A549 (cell line): ENCODE measurements at regions not wholly inside any gene's neighbourhood (a gene's known extent, or its start where the extent isn't known, plus 50 kb on each side); places are given as distances from the start of the nearest gene placed in this dataset.

Experiments
- ATAC-seq, 2 experiments: fragments of 200-7000 bp in 1 of 2; fragments of >200 bp in 1 of 2; cut with Nextera tagmentation in 1 of 2; cut with Tn5 transposase in 1 of 2; 3 replicates each; pipeline versions ENCODE4 v1.8.0 to v1.9.1; 2018 to 2020; ENCODE audit warnings: mild to moderate bottlenecking in 1 of 2, moderate library complexity in 1 of 2
- CTCF ChIA-PET: fragments of 300-600 bp; sonication (Branson Sonifier 250); formaldehyde crosslinking; extraction: SDS; loops from one replicate; lab custom pipeline; 2021; ENCODE audit warnings: antibody characterized with exemption, inconsistent platforms; lab: Yijun Ruan, JAX
- POLR2A ChIA-PET: fragments of 350-600 bp; formaldehyde crosslinking; extraction: SDS; loops from one replicate; lab custom pipeline; 2021; ENCODE audit warnings: antibody characterized with exemption, inconsistent platforms; lab: Yijun Ruan, JAX
- DNase-seq, 2 experiments: peaks; one replicate each; pipeline versions ENCODE4 v3.0.0 to v3.0.0-alpha.2; 2011 to 2016; ENCODE audit warnings: low read depth in 1 of 2, low spot score in 1 of 2
- FAIRE-seq: peaks from 2 replicates; lab custom pipeline; 2011; peaks lifted over from hg19 to GRCh38; lab: Jason Lieb, UNC
- H3K27ac ChIP-seq, 2 experiments: fragments of >200 bp; sonication (Bioruptor Twin); formaldehyde crosslinking; 3 replicates each; pipeline ENCODE4 v1.5.1; 2016 to 2017
- H3K4me1 ChIP-seq: fragments of >200 bp; sonication (Bioruptor Twin); formaldehyde crosslinking; 3 replicates; pipeline ENCODE4 v1.6.1; 2016
- H3K4me2 ChIP-seq: fragments of >200 bp; sonication (Bioruptor Twin); formaldehyde crosslinking; 3 replicates; pipeline ENCODE4 v1.6.1; 2016
- H3K4me3 ChIP-seq: fragments of >200 bp; sonication (Bioruptor Twin); formaldehyde crosslinking; 3 replicates; pipeline ENCODE4 v1.5.1; 2016
- H3K9me3 ChIP-seq: fragments of >200 bp; sonication (Bioruptor Twin); formaldehyde crosslinking; 3 replicates; pipeline ENCODE4 v1.6.1; 2016
- BCL3 ChIP-seq: fragments of >200 bp; sonication (Bioruptor Twin); formaldehyde crosslinking; IDR thresholded peaks from 3 replicates; pipeline ENCODE4 v1.6.1; 2016
- BHLHE40 ChIP-seq: IDR thresholded peaks from 2 replicates; pipeline ENCODE4 v1.6.1; 2012; ENCODE audit warnings: low read depth, low read length, inconsistent platforms
- CTCF ChIP-seq: fragments of >200 bp; sonication (Bioruptor Twin); formaldehyde crosslinking; IDR thresholded peaks from 3 replicates; pipeline ENCODE4 v1.5.1; 2016
- E2F6 ChIP-seq: IDR thresholded peaks from 2 replicates; pipeline ENCODE4 v1.6.1; 2012; ENCODE audit warnings: low read depth, borderline replicate concordance
- FOXS1 ChIP-seq: fragments of 250-450 bp; sonication (Bioruptor Pico); IDR thresholded peaks from 2 replicates; pipeline ENCODE4 v1.5.0; 2020; ENCODE audit warnings: mild to moderate bottlenecking, moderate library complexity
- HMGXB4 ChIP-seq: fragments of 250-450 bp; sonication (Bioruptor Pico); IDR thresholded peaks from 2 replicates; pipeline ENCODE4 v1.5.0; 2021; ENCODE audit warnings: mild to moderate bottlenecking, moderate library complexity, borderline replicate concordance
- HOXB5 ChIP-seq: fragments of 250-450 bp; sonication (Bioruptor Pico); IDR thresholded peaks from 2 replicates; pipeline ENCODE4 v1.5.0; 2020; ENCODE audit warnings: mild to moderate bottlenecking, moderate library complexity
- JUN ChIP-seq, 2 experiments: fragments of >200 bp; sonication (Bioruptor Twin); formaldehyde crosslinking; IDR thresholded peaks; 2 replicates in 1 of 2; 3 replicates in 1 of 2; pipeline ENCODE4 v1.6.1; 2016 to 2017
- MAX ChIP-seq: IDR thresholded peaks from 2 replicates; pipeline ENCODE4 v1.6.1; 2012
- MYC ChIP-seq: IDR thresholded peaks from 2 replicates; pipeline ENCODE4 v1.6.1; 2012; ENCODE audit warnings: mild to moderate bottlenecking, inconsistent platforms, low read length, improper control_type of control experiment, borderline replicate concordance
- PHF8 ChIP-seq: fragments of 200-600 bp; sonication (generic); IDR thresholded peaks from 2 replicates; pipeline ENCODE4 v1.6.1; 2016; ENCODE audit warnings: low read depth, mild to moderate bottlenecking, antibody characterized with exemption, moderate library complexity, borderline replicate concordance
- RAD21 ChIP-seq, 2 experiments: fragments of >200 bp in 1 of 2; sonication (Bioruptor Twin) in 1 of 2; formaldehyde crosslinking in 1 of 2; IDR thresholded peaks in 1 of 2; conservative IDR thresholded peaks in 1 of 2; 2 replicates in 1 of 2; 3 replicates in 1 of 2; pipeline ENCODE4 v1.6.1; 2012 to 2018; ENCODE audit warnings: inconsistent platforms in 1 of 2
- RARB ChIP-seq: fragments of 250-450 bp; sonication (Bioruptor Pico); IDR thresholded peaks from 2 replicates; pipeline ENCODE4 v1.8.0; 2021; ENCODE audit warnings: mild to moderate bottlenecking, moderate library complexity
- RCOR1 ChIP-seq: fragments of 150-350 bp; IDR thresholded peaks from 2 replicates; pipeline ENCODE4 v1.6.1; 2014; ENCODE audit warnings: antibody characterized with exemption, low read length, low read depth
- RFX5 ChIP-seq: fragments of 450-650 bp; IDR thresholded peaks from 2 replicates; pipeline ENCODE4 v1.7.1; 2014; ENCODE audit warnings: antibody characterized with exemption, mild to moderate bottlenecking, moderate library complexity
- SREBF2 ChIP-seq: fragments of 450-650 bp; IDR thresholded peaks from 2 replicates; pipeline ENCODE4 v1.6.1; 2014; ENCODE audit warnings: mild to moderate bottlenecking, moderate library complexity
- ZC3H11A ChIP-seq: fragments of 450-650 bp; IDR thresholded peaks from 2 replicates; pipeline ENCODE4 v1.6.1; 2014; ENCODE audit warnings: antibody characterized with exemption, mild to moderate bottlenecking
- ZNF302 ChIP-seq: fragments of 250-450 bp; sonication (Bioruptor Pico); IDR thresholded peaks from 2 replicates; pipeline ENCODE4 v1.9.0; 2021; ENCODE audit warnings: inconsistent platforms, mild to moderate bottlenecking, moderate library complexity
- ZSCAN20 ChIP-seq: fragments of 250-450 bp; sonication (Bioruptor Pico); IDR thresholded peaks from 2 replicates; pipeline ENCODE4 v1.8.0; 2022; ENCODE audit warnings: mild to moderate bottlenecking, moderate library complexity
- WGBS: methylation state at CpG from one replicate; pipeline ENCODE4 v1.1.6; 2017; ENCODE audit errors: missing lambda C conversion rate; 5-methylcytosine and 5-hydroxymethylcytosine counted together

GRCh38 chr12:118589162-118589561 lies 212.8 kb downstream of the SUDS3 start (continued):
- TF ChIP-seq HMGXB4 (CRISPR knock-in tag) (no peak), RAD21 (conservative IDR thresholded peaks at IDR 0.05 in 1 of 2, IDR thresholded peaks at IDR 0.05 in 1 of 2) (no peak), HOXB5 (CRISPR knock-in tag) (no peak), MYC (no peak)
- TF ChIP-seq, all 56 proteins: peak for 0

GRCh38 chr12:118590406-118591150 lies 214.2 kb downstream of the SUDS3 start:
- ChIA-PET POLR2A (no interaction called here), CTCF (no interaction called here)
- FAIRE-seq: no peak
- no peak overlapping the region for H3K4me2 ChIP-seq
- ATAC-seq: no peak
- no peak for DNase-seq
- TF ChIP-seq RARB (CRISPR knock-in tag) (no peak), MAX (no peak), JUN (IDR thresholded peaks at IDR 0.05) (no peak), FOXS1 (CRISPR knock-in tag) (no peak), BCL3 (no peak), E2F6 (no peak), ZNF302 (CRISPR knock-in tag) (no peak), RCOR1 (no peak)
- no peak overlapping the region for H3K27ac ChIP-seq
- no peak overlapping the region for H3K4me3 ChIP-seq
- H3K4me1 ChIP-seq: no peaks in the 10 kb centered on the region
- 13% methylated on average over 7 of the region's 7 CpGs for WGBS
- no peaks in the 10 kb centered on the region for H3K9me3 ChIP-seq

GRCh38 chr12:118603610-118604361 lies 227.4 kb downstream of the SUDS3 start:
- TF ChIP-seq SREBF2 (no peak), RARB (CRISPR knock-in tag) (no peak), ZSCAN20 (CRISPR knock-in tag) (no peak), PHF8 (no peak)
- no peak overlapping the region for H3K4me3 ChIP-seq

GRCh38 chr12:118606690-118607089 lies 230.3 kb downstream of the SUDS3 start:
- WGBS: 7% methylated on average over 8 of the region's 8 CpGs
- H3K4me1 ChIP-seq: no peaks in the 10 kb centered on the region
- no peak overlapping the region for H3K4me2 ChIP-seq
- ATAC-seq (no peak), FAIRE-seq (no peak), DNase-seq (no peak)
- no peak for TF ChIP-seq RAD21 (conservative IDR thresholded peaks at IDR 0.05 in 1 of 2, IDR thresholded peaks at IDR 0.05 in 1 of 2)
- no peak for TF ChIP-seq CTCF
- TF ChIP-seq RFX5: no peak
- TF ChIP-seq E2F6: no peak
- TF ChIP-seq BHLHE40: no peak
- no peak for TF ChIP-seq ZC3H11A
- no peak overlapping the region for H3K4me3 ChIP-seq
- H3K9me3 ChIP-seq: no peaks in the 10 kb centered on the region
- H3K27ac ChIP-seq: no peak overlapping the region
- ChIA-PET CTCF (no interaction called here), POLR2A (no interaction called here)

More at GRCh38 chr12:118603610-118604361, 227.4 kb downstream of the SUDS3 start:
- no peak for FAIRE-seq
- DNase-seq: no peak
- no peak for ATAC-seq
- H3K9me3 ChIP-seq: no peaks in the 10 kb centered on the region
- no peaks in the 10 kb centered on the region for H3K4me1 ChIP-seq
- ChIA-PET POLR2A (no interaction called here), CTCF (no interaction called here)
- H3K27ac ChIP-seq: no peak overlapping the region
- no peak overlapping the region for H3K4me2 ChIP-seq
- 4% methylated on average over 3 of the region's 3 CpGs for WGBS
